ENCODE measurements at regions not wholly inside any gene's neighbourhood (a gene's known extent, or its start where the extent isn't known, plus 50 kb on each side); places are given as distances from the start of the nearest gene placed in this dataset.
"Not testable (repeated sequence)": the region's sequence is repeated elsewhere in the genome, so short reads cannot be mapped to it uniquely, and the experiment has no call there.

GRCh38 chr6:138663892-138664291 lies 109.7 kb upstream of the CCDC28A start:
- no peak for DNase-seq (ENCODE audit: low spot score)

GRCh38 chr6:138664745-138665144 lies 108.8 kb upstream of the CCDC28A start:
- DNase-seq (ENCODE audit: low spot score), result no peak

- DNase-seq (ENCODE audit: low spot score), result no peak
Measured at GRCh38 chr6:138666636-138667035, 106.9 kb upstream of the CCDC28A start.

GRCh38 chr6:138667408-138667807 lies 106.2 kb upstream of the CCDC28A start:
- DNase-seq (ENCODE audit: low spot score), result no peak

- no peak for DNase-seq (ENCODE audit: low spot score)
Measured at GRCh38 chr6:138671351-138671750, 102.2 kb upstream of the CCDC28A start.

- no peak for DNase-seq (ENCODE audit: low spot score)
Measured at GRCh38 chr6:138673346-138674014, 100.1 kb upstream of the CCDC28A start.

GRCh38 chr6:138674444-138674843 lies 99.1 kb upstream of the CCDC28A start:
- DNase-seq (ENCODE audit: low spot score), result not testable (repeated sequence)

- no peak for DNase-seq (ENCODE audit: low spot score)
Measured at GRCh38 chr6:138677538-138677937, 96.0 kb upstream of the CCDC28A start.

- DNase-seq (ENCODE audit: low spot score), result no peak
Measured at GRCh38 chr6:138678168-138678567, 95.4 kb upstream of the CCDC28A start.

GRCh38 chr6:138680085-138680484 lies 93.5 kb upstream of the CCDC28A start:
- DNase-seq (ENCODE audit: low spot score), result no peak

GRCh38 chr6:138681627-138682026 lies 91.9 kb upstream of the CCDC28A start:
- DNase-seq (ENCODE audit: low spot score), result no peak

- DNase-seq (ENCODE audit: low spot score), result no peak
Measured at GRCh38 chr6:138682704-138683527, 90.7 kb upstream of the CCDC28A start.

- no peak for DNase-seq (ENCODE audit: low spot score)
Measured at GRCh38 chr6:138685257-138685656, 88.3 kb upstream of the CCDC28A start.

GRCh38 chr6:138685781-138686180 lies 87.8 kb upstream of the CCDC28A start:
- DNase-seq (ENCODE audit: low spot score), result no peak

GRCh38 chr6:138688580-138688979 lies 85.0 kb upstream of the CCDC28A start:
- no peak for DNase-seq (ENCODE audit: low spot score)

- no peak for DNase-seq (ENCODE audit: low spot score)
Measured at GRCh38 chr6:138689849-138690248, 83.7 kb upstream of the CCDC28A start.

GRCh38 chr6:138690975-138691594 lies 82.5 kb upstream of the CCDC28A start:
- DNase-seq (ENCODE audit: low spot score), result no peak

- peak; percentile 13 for DNase-seq (ENCODE audit: low spot score)
Measured at GRCh38 chr6:138691595-138692057, 81.9 kb upstream of the CCDC28A start.

GRCh38 chr6:138692058-138692977 lies 81.3 kb upstream of the CCDC28A start:
- DNase-seq (ENCODE audit: low spot score), result peak; percentile 57

GRCh38 chr6:138692978-138693909 lies 80.3 kb upstream of the CCDC28A start:
- DNase-seq (ENCODE audit: low spot score), result peak; percentile 17

- no peak for DNase-seq (ENCODE audit: low spot score)
Measured at GRCh38 chr6:138695193-138695592, 78.4 kb upstream of the CCDC28A start.

Data from globus pallidus (tissue), 1 donor.